HepG2 (cell line): ENCODE measurements at regions not wholly inside any gene's neighbourhood (a gene's known extent, or its start where the extent isn't known, plus 50 kb on each side); places are given as distances from the start of the nearest gene placed in this dataset.
A peak's percentile ranks its signal among the peaks of the same experiment; 100 is the strongest.

ENCODE experiments used
- ATAC-seq: fragments of 200-7000 bp; cut with Tn5 transposase; 3 replicates; pipeline ENCODE4 v1.9.1; 2020; ENCODE audit warnings: mild to moderate bottlenecking, moderate library complexity
- BruUV-seq: library from RNA; stranded (reverse); fragments of 400-500 nt; replicated peaks from 2 replicates; lab custom pipeline; 2021; lab: Mats Ljungman, UMichigan
- CTCF ChIA-PET: fragments of 300-600 bp; formaldehyde crosslinking; extraction: SDS; loops from one replicate; lab custom pipeline; 2021; ENCODE audit warnings: low total read pairs, inconsistent platforms, low intra/inter-chr PET ratio; lab: Yijun Ruan, JAX
- POLR2A ChIA-PET: fragments of 350-600 bp; sonication (Branson Sonifier 250); formaldehyde crosslinking; loops from one replicate; lab custom pipeline; 2020; ENCODE audit warnings: antibody characterized with exemption, inconsistent platforms; lab: Yijun Ruan, JAX
- DNase-seq: peaks from one replicate; pipeline ENCODE4 v3.0.0-alpha.2; 2015; ENCODE audit warnings: low spot score
- FAIRE-seq: peaks from 3 replicates; lab custom pipeline; 2011; peaks lifted over from hg19 to GRCh38; lab: Jason Lieb, UNC
- H2AFZ ChIP-seq: one replicate; pipeline ENCODE4 v1.6.1; 2011; ENCODE audit warnings: low read length, inconsistent platforms
- H3K27ac ChIP-seq: fragments of 300-600 bp; 3 replicates; pipeline ENCODE4 v1.8.0; 2011; ENCODE audit warnings: mixed run types, mild to moderate bottlenecking, mixed read lengths, low read length, inconsistent platforms; ENCODE audit not compliant: insufficient read depth; ENCODE audit errors: extremely low read length
- H3K27me3 ChIP-seq, 2 experiments: fragments of 200-600 bp in 1 of 2; 2 replicates in 1 of 2; 3 replicates in 1 of 2; pipeline versions ENCODE4 v1.6.0 to v1.8.0; 2011; ENCODE audit warnings: low read length in 2 of 2, mild to moderate bottlenecking in 2 of 2, moderate library complexity in 2 of 2, inconsistent platforms in 1 of 2; ENCODE audit not compliant: insufficient read depth in 2 of 2, control insufficient read depth in 1 of 2
- H3K36me3 ChIP-seq, 2 experiments: fragments of 200-600 bp in 1 of 2; replicated peaks in 1 of 2; 2 replicates in 1 of 2; 3 replicates in 1 of 2; pipeline versions ENCODE4 v1.5.1 to v1.8.0; 2011; ENCODE audit warnings: low read length in 2 of 2, inconsistent platforms in 1 of 2; ENCODE audit not compliant: insufficient read depth in 2 of 2, control insufficient read depth in 1 of 2
- H3K4me1 ChIP-seq: 2 replicates; pipeline ENCODE4 v1.5.1; 2012; ENCODE audit warnings: low read length, inconsistent platforms; ENCODE audit not compliant: insufficient read depth
- H3K4me2 ChIP-seq: 2 replicates; pipeline ENCODE4 v1.6.0; 2011; ENCODE audit warnings: low read depth, low read length, inconsistent platforms
- H3K4me3 ChIP-seq, 3 experiments: fragments of 200-600 bp in 1 of 3; sonication (generic), shearing (Covaris generic) in 1 of 3; replicated peaks in 1 of 3; 2 replicates each; pipeline ENCODE4 v1.5.1; 2011 to 2016; ENCODE audit warnings: low read length in 3 of 3, inconsistent platforms in 2 of 3, low read depth in 2 of 3, mild to moderate bottlenecking in 2 of 3, control low read depth in 1 of 3, mixed read lengths in 1 of 3; ENCODE audit not compliant: insufficient read depth in 1 of 3
- H3K79me2 ChIP-seq: one replicate; pipeline ENCODE4 v1.6.1; 2011; ENCODE audit warnings: low read length, inconsistent platforms; ENCODE audit not compliant: insufficient read depth
- H3K9ac ChIP-seq: 2 replicates; pipeline ENCODE4 v1.6.0; 2011; ENCODE audit warnings: mild to moderate bottlenecking, low read depth, low read length, inconsistent platforms; ENCODE audit not compliant: insufficient read depth
- H3K9me3 ChIP-seq: 2 replicates; pipeline ENCODE4 v1.5.1; 2012; ENCODE audit warnings: mild to moderate bottlenecking, low read length
- H4K20me1 ChIP-seq: 2 replicates; pipeline ENCODE4 v1.6.0; 2011; ENCODE audit warnings: inconsistent platforms, mild to moderate bottlenecking, low read length, moderate library complexity; ENCODE audit not compliant: insufficient read depth
- ATF7-NPFF ChIP-seq: sonication (generic); formaldehyde crosslinking; IDR thresholded peaks from 2 replicates; pipeline ENCODE4 v1.8.1; 2023; ENCODE audit warnings: mild to moderate bottlenecking, low read depth, missing genetic modification reagents, moderate library complexity
- CBX5 ChIP-seq: sonication (generic); formaldehyde crosslinking; IDR thresholded peaks from 2 replicates; pipeline ENCODE4 v1.4.0; 2020; ENCODE audit warnings: missing genetic modification reagents, borderline replicate concordance
- CREB1 ChIP-seq, 2 experiments: fragments of 450-650 bp in 1 of 2; IDR thresholded peaks; 2 replicates each; pipeline ENCODE4 v1.6.1; 2016 to 2017; ENCODE audit warnings: control low read depth in 1 of 2, mild to moderate bottlenecking in 1 of 2, missing compliant biosample characterization in 1 of 2, missing genetic modification characterization in 1 of 2
- KLF15 ChIP-seq: sonication (generic); formaldehyde crosslinking; IDR thresholded peaks from 2 replicates; pipeline ENCODE4 v1.8.1; 2023; ENCODE audit warnings: borderline replicate concordance, mild to moderate bottlenecking, inconsistent platforms, missing genetic modification reagents, mixed read lengths
- MAFG ChIP-seq: sonication (generic); formaldehyde crosslinking; IDR thresholded peaks from 2 replicates; pipeline ENCODE4 v1.5.1; 2020; ENCODE audit warnings: mild to moderate bottlenecking, missing genetic modification reagents
- MAZ ChIP-seq, 2 experiments: sonication (generic) in 1 of 2; formaldehyde crosslinking in 1 of 2; IDR thresholded peaks; 2 replicates each; pipeline versions ENCODE4 v1.5.0 to v1.6.1; 2012 to 2020; ENCODE audit warnings: low read depth in 2 of 2, mild to moderate bottlenecking in 2 of 2, borderline replicate concordance in 1 of 2, improper control_type of control experiment in 1 of 2, low read length in 1 of 2, missing genetic modification reagents in 1 of 2, moderate library complexity in 1 of 2
- ONECUT2 ChIP-seq: sonication (generic); formaldehyde crosslinking; IDR thresholded peaks from 2 replicates; pipeline ENCODE4 v1.4.0; 2020; ENCODE audit warnings: missing genetic modification reagents
- POLR2AphosphoS2 ChIP-seq: IDR thresholded peaks from 2 replicates; pipeline ENCODE4 v1.6.1; 2011; ENCODE audit warnings: low read depth, low read length, improper control_type of control experiment
- RFX3 ChIP-seq: IDR thresholded peaks from 2 replicates; pipeline ENCODE4 v1.6.1; 2016; ENCODE audit warnings: missing biosample characterization, missing genetic modification reagents
- ZNF432 ChIP-seq: sonication (generic); formaldehyde crosslinking; IDR thresholded peaks from 2 replicates; pipeline ENCODE4 v1.5.0; 2020; ENCODE audit warnings: missing genetic modification reagents, mild to moderate bottlenecking, borderline replicate concordance
- WGBS: methylation state at CpG from one replicate; pipeline ENCODE4 v1.1.6; 2017; ENCODE audit warnings: low lambda C conversion rate; 5-methylcytosine and 5-hydroxymethylcytosine counted together
- in situ Hi-C: cut with HindIII; loops from 2 replicates; pipeline ENCODE4 v1.10.0; 2017; ENCODE audit warnings: low pct_unique_long_range_greater_than_20kb; ENCODE audit not compliant: extremely low pct_ligation_motif_present
- intact Hi-C: fragments of 100-400 bp; cut with micrococcal nuclease; formaldehyde crosslinking; loops from one replicate; pipeline ENCODE4 v1.10.0; 2022; ENCODE audit not compliant: unreplicated experiment

- POLR2A ChIA-PET = no interaction called here
- Histone ChIP-seq H3K27ac (no peak overlapping the region), H3K79me2 (no peaks in the 10 kb centered on the region), H4K20me1 (no peaks in the 10 kb centered on the region), H2AFZ (no peak overlapping the region), H3K9ac (no peak overlapping the region), H3K4me1 (no peaks in the 10 kb centered on the region), H3K4me3 (no peak overlapping the region), H3K27me3 (no peaks in the 10 kb centered on the region), H3K36me3 (no peaks in the 10 kb centered on the region), H3K9me3 (no peaks in the 10 kb centered on the region), H3K4me2 (no peak overlapping the region)
- intact Hi-C loops = no loop called here
- CTCF ChIA-PET = no interaction called here
- FAIRE-seq = no peak
- in situ Hi-C loops = no loop called here
- no peak for ATAC-seq
- BruUV-seq = no TSS peak
- TF ChIP-seq KLF15 (CRISPR knock-in tag) = no peak
- no peak for TF ChIP-seq CBX5
- no peak for TF ChIP-seq MAZ (IDR thresholded peaks at IDR 0.05; ENCODE audit: borderline replicate concordance, low read depth, low read length)
- TF ChIP-seq MAZ (CRISPR knock-in tag; IDR thresholded peaks at IDR 0.05; ENCODE audit: low read depth) = no peak
- TF ChIP-seq RFX3 = no peak
- no peak for TF ChIP-seq ONECUT2
- TF ChIP-seq MAFG (CRISPR knock-in tag) = no peak
- TF ChIP-seq ZNF432 (CRISPR knock-in tag) = no peak
- TF ChIP-seq POLR2AphosphoS2 = no peak
- 3% methylated on average over 2 of the region's 2 CpGs for WGBS
- DNase-seq = no peak
Observed at GRCh38 chr6:112710710-112711109, 363.6 kb downstream of the RFPL4B start.

DNA sequence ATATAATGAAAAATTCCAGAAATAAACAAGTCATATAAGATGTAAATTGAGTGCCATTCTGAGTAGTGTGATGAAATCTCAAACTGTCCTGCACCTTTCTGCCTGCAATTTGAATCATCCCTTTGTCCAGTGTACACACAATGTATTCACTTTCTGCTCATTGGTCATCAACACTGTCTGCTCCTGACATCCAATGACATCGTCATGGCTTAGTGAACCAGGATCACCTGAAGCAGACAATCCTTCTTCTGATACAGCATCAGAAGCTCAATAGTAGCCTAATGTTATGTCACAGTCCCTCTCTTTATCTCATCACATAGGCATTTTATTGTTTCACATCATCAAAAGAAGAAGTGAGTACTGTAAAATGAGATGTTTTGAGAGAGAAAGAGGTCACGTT is 366.3 kb downstream of the RFPL4B start:
- intact Hi-C loops = no loop called here
- no peak overlapping the region for H3K4me3 ChIP-seq
- no peak overlapping the region for H3K27ac ChIP-seq
- H3K79me2 ChIP-seq = no peaks in the 10 kb centered on the region
- no peaks in the 10 kb centered on the region for H4K20me1 ChIP-seq
- H3K4me2 ChIP-seq = no peak overlapping the region
- no peaks in the 10 kb centered on the region for H3K9me3 ChIP-seq
- TF ChIP-seq ATF7-NPFF (CRISPR knock-in tag) (no peak), CREB1 (IDR thresholded peaks at IDR 0.05) (peak; percentile 55), CREB1 (CRISPR knock-in tag; IDR thresholded peaks at IDR 0.05) (no peak)
- POLR2A ChIA-PET = no interaction called here
- DNase-seq (no peak), FAIRE-seq (no peak), ATAC-seq (no peak)
- H3K9ac ChIP-seq = no peak overlapping the region
- H3K27me3 ChIP-seq = no peaks in the 10 kb centered on the region
- in situ Hi-C loops = no loop called here
- WGBS = 8% methylated on average over 2 of the region's 2 CpGs
- no peak overlapping the region for H2AFZ ChIP-seq
- no peaks in the 10 kb centered on the region for H3K4me1 ChIP-seq
- CTCF ChIA-PET = no interaction called here
- H3K36me3 ChIP-seq = no peaks in the 10 kb centered on the region
- no TSS peak for BruUV-seq
